ENCODE measurements at regions not wholly inside any gene's neighbourhood (a gene's known extent, or its start where the extent isn't known, plus 50 kb on each side); places are given as distances from the start of the nearest gene placed in this dataset.

- H3K36me3 ChIP-seq = no peaks in the 10 kb centered on the region
- H3K9me3 ChIP-seq = no peaks in the 10 kb centered on the region
- TF ChIP-seq CTCF (IDR thresholded peaks at IDR 0.05) (no peak), POLR2A (IDR thresholded peaks at IDR 0.05) (no peak)
- DNase-seq = peak in 1 of 3 donors; percentile 27
- H3K4me1 ChIP-seq = no peaks in the 10 kb centered on the region
- WGBS (ENCODE audit: insufficient coverage, low coverage, low lambda C conversion rate, missing lambda C conversion rate) = 61% methylated on average over 4 of the region's 12 CpGs
- intact Hi-C loops (cut with DNase I) = no loop called here
- no peak for ATAC-seq
- H3K27ac ChIP-seq = no peak overlapping the region
- no peaks in the 10 kb centered on the region for H3K27me3 ChIP-seq
- H3K4me3 ChIP-seq = no peak overlapping the region
Measured at GRCh38 chr13:111642156-111642767, 321.8 kb downstream of the TEX29 start.

GRCh38 chr13:111644750-111645149, 324.3 kb downstream of the TEX29 start:
- no peaks in the 10 kb centered on the region for H3K9me3 ChIP-seq

GRCh38 chr13:111645198-111645597, 324.8 kb downstream of the TEX29 start:
- TF ChIP-seq CTCF (IDR thresholded peaks at IDR 0.05) = no peak
- no peak for TF ChIP-seq POLR2A (IDR thresholded peaks at IDR 0.05)
- WGBS (ENCODE audit: insufficient coverage, low coverage, low lambda C conversion rate, missing lambda C conversion rate) = 34% methylated on average over 2 of the region's 12 CpGs
- Histone ChIP-seq H3K4me1 (no peaks in the 10 kb centered on the region), H3K36me3 (no peaks in the 10 kb centered on the region), H3K9me3 (no peaks in the 10 kb centered on the region), H3K27me3 (no peaks in the 10 kb centered on the region), H3K4me3 (no peak overlapping the region), H3K27ac (no peak overlapping the region)
- ATAC-seq = peak in 1 of 4 donors; percentile 45
- DNase-seq = no peak
- intact Hi-C loops (cut with DNase I) = no loop called here

More at GRCh38 chr13:111644750-111645149, 324.3 kb downstream of the TEX29 start:
- H3K4me1 ChIP-seq = no peaks in the 10 kb centered on the region
- no peak for TF ChIP-seq POLR2A (IDR thresholded peaks at IDR 0.05)
- TF ChIP-seq CTCF (IDR thresholded peaks at IDR 0.05) = no peak
- no peak overlapping the region for H3K4me3 ChIP-seq
- ATAC-seq (peak in 1 of 4 donors; percentile 16), DNase-seq (no peak)
- 54% methylated on average over 2 of the region's 16 CpGs for WGBS (ENCODE audit: insufficient coverage, low coverage, low lambda C conversion rate, missing lambda C conversion rate)
- no peaks in the 10 kb centered on the region for H3K27me3 ChIP-seq
- H3K36me3 ChIP-seq = no peaks in the 10 kb centered on the region
- intact Hi-C loops (cut with DNase I) = no loop called here
- no peak overlapping the region for H3K27ac ChIP-seq

GRCh38 chr13:111645598-111646455, 325.4 kb downstream of the TEX29 start:
- no peaks in the 10 kb centered on the region for H3K36me3 ChIP-seq
- WGBS (ENCODE audit: insufficient coverage, low coverage, low lambda C conversion rate, missing lambda C conversion rate) = 83% methylated on average over 5 of the region's 27 CpGs
- no peak overlapping the region for H3K27ac ChIP-seq
- peak in 1 of 4 donors; percentile 16 for ATAC-seq
- no peaks in the 10 kb centered on the region for H3K27me3 ChIP-seq
- no peaks in the 10 kb centered on the region for H3K9me3 ChIP-seq
- intact Hi-C loops (cut with DNase I) = no loop called here
- H3K4me1 ChIP-seq = no peaks in the 10 kb centered on the region
- no peak for TF ChIP-seq CTCF (IDR thresholded peaks at IDR 0.05)
- TF ChIP-seq POLR2A (IDR thresholded peaks at IDR 0.05) = no peak
- peak in 1 of 3 donors; percentile 20 for DNase-seq
- no peak overlapping the region for H3K4me3 ChIP-seq
